ENCODE measurements at regions not wholly inside any gene's neighbourhood (a gene's known extent, or its start where the extent isn't known, plus 50 kb on each side); places are given as distances from the start of the nearest gene placed in this dataset.

DNA sequence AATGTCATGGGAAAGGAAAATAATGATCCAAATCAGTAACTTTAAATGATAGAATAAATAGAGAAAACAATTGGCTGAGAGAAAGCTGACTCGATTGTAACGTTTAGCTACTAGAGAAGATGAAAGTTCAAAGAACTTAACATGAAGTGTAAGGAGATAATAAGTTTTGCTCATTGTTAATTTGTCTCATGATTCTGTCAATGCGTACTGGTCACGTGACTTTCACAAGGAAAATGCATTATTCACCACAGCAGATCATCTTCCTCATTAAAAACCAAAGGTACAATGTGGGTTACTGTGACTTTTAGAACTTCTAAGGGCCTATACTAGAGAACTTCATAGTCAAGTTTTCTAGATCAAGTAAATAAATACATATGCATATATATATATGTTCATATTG is 1207.2 kb downstream of the EFNB2 start:
- DNase-seq (ENCODE audit: low read depth) (no peak), FAIRE-seq (no peak)
- TF ChIP-seq, protein P1, sequence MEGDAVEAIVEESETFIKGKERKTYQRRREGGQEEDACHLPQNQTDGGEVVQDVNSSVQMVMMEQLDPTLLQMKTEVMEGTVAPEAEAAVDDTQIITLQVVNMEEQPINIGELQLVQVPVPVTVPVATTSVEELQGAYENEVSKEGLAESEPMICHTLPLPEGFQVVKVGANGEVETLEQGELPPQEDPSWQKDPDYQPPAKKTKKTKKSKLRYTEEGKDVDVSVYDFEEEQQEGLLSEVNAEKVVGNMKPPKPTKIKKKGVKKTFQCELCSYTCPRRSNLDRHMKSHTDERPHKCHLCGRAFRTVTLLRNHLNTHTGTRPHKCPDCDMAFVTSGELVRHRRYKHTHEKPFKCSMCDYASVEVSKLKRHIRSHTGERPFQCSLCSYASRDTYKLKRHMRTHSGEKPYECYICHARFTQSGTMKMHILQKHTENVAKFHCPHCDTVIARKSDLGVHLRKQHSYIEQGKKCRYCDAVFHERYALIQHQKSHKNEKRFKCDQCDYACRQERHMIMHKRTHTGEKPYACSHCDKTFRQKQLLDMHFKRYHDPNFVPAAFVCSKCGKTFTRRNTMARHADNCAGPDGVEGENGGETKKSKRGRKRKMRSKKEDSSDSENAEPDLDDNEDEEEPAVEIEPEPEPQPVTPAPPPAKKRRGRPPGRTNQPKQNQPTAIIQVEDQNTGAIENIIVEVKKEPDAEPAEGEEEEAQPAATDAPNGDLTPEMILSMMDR (IDR thresholded peaks at IDR 0.05; ENCODE audit: insufficient read depth, low read length, severe bottlenecking), result no peak
- Histone ChIP-seq H3K4me3 (ENCODE audit: low read depth, low read length) (no peak overlapping the region), H3K36me3 (ENCODE audit: control insufficient read depth, insufficient read depth, low read length) (no peaks in the 10 kb centered on the region), H3K27me3 (ENCODE audit: control insufficient read depth, insufficient read depth, low read length) (no peaks in the 10 kb centered on the region)

DNA sequence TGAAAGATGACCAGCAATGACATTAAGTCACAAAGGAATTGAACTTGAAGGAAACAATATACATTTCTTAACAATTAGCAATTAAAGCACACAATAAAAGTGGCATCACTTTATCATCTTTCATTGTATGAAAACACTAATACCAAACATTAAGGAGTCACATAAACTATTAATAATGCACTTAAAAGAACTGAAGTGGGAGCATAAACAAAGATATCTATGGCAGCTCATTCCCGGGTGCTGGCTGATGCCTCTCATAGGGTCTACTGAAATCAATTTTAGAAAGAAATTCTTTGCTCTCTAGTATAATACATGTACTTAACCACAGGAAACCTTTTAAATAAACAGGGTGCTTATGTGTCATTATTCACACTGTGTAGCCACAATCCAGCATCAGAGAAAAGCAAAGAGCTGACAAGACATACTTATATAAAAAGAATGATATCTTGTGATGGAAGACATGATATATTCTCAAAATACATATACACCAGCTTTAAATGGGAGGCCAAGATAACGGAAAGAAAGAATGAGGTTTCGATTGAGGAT is 1207.8 kb downstream of the EFNB2 start:
- no peak for FAIRE-seq

DNA sequence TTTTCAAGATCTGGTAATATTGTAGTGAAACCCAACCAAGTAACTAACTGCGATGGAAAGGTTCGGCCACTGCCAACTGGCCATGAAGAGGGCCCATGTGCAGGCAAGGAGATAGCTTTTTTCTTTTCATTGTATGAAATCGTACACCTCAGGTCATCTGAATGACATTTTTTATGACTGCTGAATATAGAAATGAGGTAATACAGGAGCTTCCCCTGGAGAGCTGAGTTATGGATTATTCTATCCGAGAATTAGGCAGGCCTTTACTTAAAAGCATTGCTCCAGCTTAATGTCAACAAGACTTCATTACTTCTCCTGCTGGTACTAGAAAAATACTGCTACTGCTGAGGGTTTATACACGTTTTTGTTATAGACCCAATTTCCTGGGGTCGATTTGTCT is 1215.6 kb downstream of the EFNB2 start:
- TF ChIP-seq, protein P1 (IDR thresholded peaks at IDR 0.05; ENCODE audit: insufficient read depth, low read length, severe bottlenecking), result no peak
- DNase-seq (ENCODE audit: low read depth), result no peak
- no peaks in the 10 kb centered on the region for H3K27me3 ChIP-seq (ENCODE audit: control insufficient read depth, insufficient read depth, low read length)
- FAIRE-seq, result no peak
- no peak overlapping the region for H3K4me3 ChIP-seq (ENCODE audit: low read depth, low read length)
- H3K36me3 ChIP-seq (ENCODE audit: control insufficient read depth, insufficient read depth, low read length), result no peaks in the 10 kb centered on the region

More for the DNA sequence above, 1207.8 kb downstream of the EFNB2 start:
- no peaks in the 10 kb centered on the region for H3K36me3 ChIP-seq (ENCODE audit: control insufficient read depth, insufficient read depth, low read length)
- H3K27me3 ChIP-seq (ENCODE audit: control insufficient read depth, insufficient read depth, low read length), result no peaks in the 10 kb centered on the region
- TF ChIP-seq, protein P1 (IDR thresholded peaks at IDR 0.05; ENCODE audit: insufficient read depth, low read length, severe bottlenecking), result no peak
- no peak overlapping the region for H3K4me3 ChIP-seq (ENCODE audit: low read depth, low read length)
- no peak for DNase-seq (ENCODE audit: low read depth)

DNA sequence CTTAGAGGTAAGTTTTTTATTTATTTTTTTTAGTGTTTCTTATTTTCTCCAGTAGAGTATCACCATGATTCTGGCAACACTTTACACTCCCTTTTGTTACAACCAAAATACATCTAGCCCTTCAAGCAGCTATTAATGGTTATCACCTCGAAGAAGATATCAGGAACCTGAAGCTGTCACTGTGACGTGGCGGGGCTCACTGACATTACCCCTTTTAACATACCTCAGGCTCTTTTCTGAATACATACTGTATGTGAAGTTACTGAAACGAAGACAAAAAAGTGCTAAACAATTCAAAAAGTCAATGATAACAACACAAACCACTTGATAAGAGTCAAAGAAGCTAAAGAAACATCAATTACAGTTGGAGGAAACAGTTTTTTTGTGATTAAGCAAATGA is 1218.7 kb downstream of the EFNB2 start:
- H3K4me3 ChIP-seq (ENCODE audit: low read depth, low read length), result no peak overlapping the region
- H3K36me3 ChIP-seq (ENCODE audit: control insufficient read depth, insufficient read depth, low read length), result no peaks in the 10 kb centered on the region
- TF ChIP-seq, protein P1 (IDR thresholded peaks at IDR 0.05; ENCODE audit: insufficient read depth, low read length, severe bottlenecking), result no peak
- FAIRE-seq, result no peak
- DNase-seq (ENCODE audit: low read depth), result no peak
- no peaks in the 10 kb centered on the region for H3K27me3 ChIP-seq (ENCODE audit: control insufficient read depth, insufficient read depth, low read length)

DNA sequence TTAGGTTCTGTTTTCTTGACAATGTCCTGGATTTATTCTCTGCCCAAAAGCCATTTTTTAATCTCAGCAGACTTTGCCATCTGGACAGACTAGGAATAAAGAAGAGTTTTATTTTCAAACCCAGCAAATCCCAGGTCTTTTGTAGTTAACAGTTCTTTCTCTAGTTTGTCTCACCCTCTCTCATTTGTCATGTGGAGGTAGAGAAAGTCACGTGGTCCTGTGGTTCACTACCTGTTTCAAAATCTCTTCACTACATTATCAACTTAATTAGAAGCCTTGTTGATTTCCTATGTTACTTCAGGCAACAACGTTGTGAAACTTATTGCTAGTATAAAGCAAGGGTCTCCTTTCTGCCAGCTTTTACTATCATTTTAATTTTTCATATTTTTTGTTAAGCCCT is 1222.6 kb downstream of the EFNB2 start:
- H3K4me3 ChIP-seq (ENCODE audit: low read depth, low read length), result no peak overlapping the region
- no peak for DNase-seq (ENCODE audit: low read depth)
- FAIRE-seq, result no peak

More for the DNA sequence above, 1222.6 kb downstream of the EFNB2 start:
- Histone ChIP-seq H3K36me3 (ENCODE audit: control insufficient read depth, insufficient read depth, low read length) (no peaks in the 10 kb centered on the region), H3K27me3 (ENCODE audit: control insufficient read depth, insufficient read depth, low read length) (no peaks in the 10 kb centered on the region)
- TF ChIP-seq, protein P1 (IDR thresholded peaks at IDR 0.05; ENCODE audit: insufficient read depth, low read length, severe bottlenecking), result no peak
